Adrenal gland (tissue), 9 donors: ENCODE measurements at regions not wholly inside any gene's neighbourhood (a gene's known extent, or its start where the extent isn't known, plus 50 kb on each side); places are given as distances from the start of the nearest gene placed in this dataset.

Source experiments
- DNase-seq, 7 donors: peaks; one replicate each; pipeline ENCODE4 v3.0.0-alpha.2; 2019 to 2020
- H3K27ac ChIP-seq, 5 donors: fragments of 200-600 bp; sonication (generic) in 4 of 5; 1 replicate in 3 of 5; 2 replicates in 2 of 5; pipeline versions ENCODE4 v1.5.1 to v1.8.0; 2016 to 2020; ENCODE audit warnings: mild to moderate bottlenecking in 1 of 5
- H3K27me3 ChIP-seq: fragments of 200-600 bp; 2 replicates; pipeline ENCODE4 v1.8.0; 2021
- H3K36me3 ChIP-seq, 2 donors: fragments of 200-600 bp; replicated peaks in 1 of 2; 1 replicate in 1 of 2; 2 replicates in 1 of 2; pipeline versions ENCODE4 v1.5.1 to v1.8.0; 2018 to 2022
- H3K4me1 ChIP-seq, 2 donors: fragments of 200-600 bp; replicated peaks in 1 of 2; 1 replicate in 1 of 2; 2 replicates in 1 of 2; pipeline versions ENCODE4 v1.5.1 to v1.8.0; 2018 to 2021
- H3K4me3 ChIP-seq, 4 donors: fragments of 200-600 bp; sonication (generic) in 3 of 4; one replicate each; pipeline ENCODE4 v1.5.1; 2016 to 2018
- H3K9me3 ChIP-seq, 3 donors: fragments of 200-600 bp; sonication (generic) in 1 of 3; replicated peaks in 1 of 3; 1 replicate in 2 of 3; 2 replicates in 1 of 3; pipeline versions ENCODE4 v1.5.1 to v1.8.0; 2016 to 2021
- POLR2A ChIP-seq, 2 donors: fragments of 450-650 bp; IDR thresholded peaks; one replicate each; pipeline ENCODE4 v1.6.1; 2017; ENCODE audit warnings: antibody characterized with exemption in 2 of 2, mild to moderate bottlenecking in 2 of 2, moderate library complexity in 1 of 2
- WGBS, 4 donors: extraction: QIAGEN DNeasy Blood & Tissue Kit in 2 of 4; methylation state at CpG; one replicate each; pipeline versions ENCODE4 v1.1.5 to v1.1.7; 2013 to 2017; 5-methylcytosine and 5-hydroxymethylcytosine counted together
- intact Hi-C, 2 donors: fragments of 100-400 bp; cut with DNase I; formaldehyde crosslinking; loops; one replicate each; pipeline versions ENCODE4 v1.14.1 to v1.15.0; 2022 to 2023
- TF ChIP-seq, protein P1 (sequence below), 6 experiments: fragments of 450-650 bp in 4 of 6; fragments of 200-600 bp in 2 of 6; sonication (generic) in 1 of 6; IDR thresholded peaks; 1 replicate in 5 of 6; 2 replicates in 1 of 6; pipeline versions ENCODE4 v1.5.1 to v1.8.0; 2016 to 2021; ENCODE audit warnings: antibody characterized with exemption in 6 of 6, mild to moderate bottlenecking in 2 of 6, moderate library complexity in 1 of 6
- donor health status: healthy with polysubstance abuse.
- donor health status: Bipolar disorder and iron deficiency.
- donor health status: DM: yes; HTN: yes; CAD: no.
- donor health status: DM: no; HTN: no; CAD: no.
- donor health status: DM: no; HTN: no; CAD: no.

DNA sequence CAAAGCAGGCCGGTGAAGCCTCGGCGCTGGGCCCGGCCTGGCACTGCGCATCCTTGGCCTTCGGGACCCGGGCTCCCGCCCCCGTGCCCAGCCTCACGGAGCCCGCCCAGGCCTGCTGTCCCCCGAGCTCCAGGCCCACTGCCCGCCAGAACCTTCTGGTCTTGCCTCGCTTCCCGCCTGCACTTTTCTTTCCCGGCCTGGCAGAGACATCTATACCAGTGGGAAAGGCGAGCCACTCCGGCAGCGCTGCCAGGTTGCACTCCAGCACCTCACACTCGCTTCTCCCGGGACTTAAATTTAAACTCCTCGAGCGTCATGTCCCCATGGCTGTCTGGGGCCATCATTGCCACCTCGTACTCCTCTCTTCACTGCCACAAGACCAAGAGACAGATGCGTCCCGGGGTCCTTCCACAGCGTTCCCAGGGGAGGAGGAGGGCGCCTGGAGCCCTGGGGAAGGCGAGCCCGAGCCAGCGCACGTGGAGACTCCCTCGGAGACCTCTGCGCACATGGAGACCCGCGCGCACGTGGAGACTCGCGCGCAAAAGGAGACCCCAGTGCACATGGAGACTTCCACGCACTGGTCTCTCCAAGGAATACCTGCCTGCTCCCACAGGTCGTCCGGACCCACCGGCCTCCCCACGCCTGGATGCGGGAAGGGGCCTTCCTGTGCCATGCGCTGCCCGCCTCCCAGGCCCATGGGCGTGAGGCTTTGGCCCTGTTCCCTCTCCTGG lies 253.1 kb upstream of the SALL3 start:
- DNase-seq, result no peak
- H3K9me3 ChIP-seq, result no peaks in the 10 kb centered on the region
- intact Hi-C loops, result no loop called here
- no peak overlapping the region for H3K4me3 ChIP-seq
- no peaks in the 10 kb centered on the region for H3K4me1 ChIP-seq
- no peak overlapping the region for H3K27ac ChIP-seq
- WGBS, 4 donors, result 89 to 95% (median 91%) methylated on average over 32 to 50 of the region's 50 CpGs
- TF ChIP-seq POLR2A (IDR thresholded peaks at IDR 0.05), result no peak
- TF ChIP-seq, protein P1, sequence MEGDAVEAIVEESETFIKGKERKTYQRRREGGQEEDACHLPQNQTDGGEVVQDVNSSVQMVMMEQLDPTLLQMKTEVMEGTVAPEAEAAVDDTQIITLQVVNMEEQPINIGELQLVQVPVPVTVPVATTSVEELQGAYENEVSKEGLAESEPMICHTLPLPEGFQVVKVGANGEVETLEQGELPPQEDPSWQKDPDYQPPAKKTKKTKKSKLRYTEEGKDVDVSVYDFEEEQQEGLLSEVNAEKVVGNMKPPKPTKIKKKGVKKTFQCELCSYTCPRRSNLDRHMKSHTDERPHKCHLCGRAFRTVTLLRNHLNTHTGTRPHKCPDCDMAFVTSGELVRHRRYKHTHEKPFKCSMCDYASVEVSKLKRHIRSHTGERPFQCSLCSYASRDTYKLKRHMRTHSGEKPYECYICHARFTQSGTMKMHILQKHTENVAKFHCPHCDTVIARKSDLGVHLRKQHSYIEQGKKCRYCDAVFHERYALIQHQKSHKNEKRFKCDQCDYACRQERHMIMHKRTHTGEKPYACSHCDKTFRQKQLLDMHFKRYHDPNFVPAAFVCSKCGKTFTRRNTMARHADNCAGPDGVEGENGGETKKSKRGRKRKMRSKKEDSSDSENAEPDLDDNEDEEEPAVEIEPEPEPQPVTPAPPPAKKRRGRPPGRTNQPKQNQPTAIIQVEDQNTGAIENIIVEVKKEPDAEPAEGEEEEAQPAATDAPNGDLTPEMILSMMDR (IDR thresholded peaks at IDR 0.05), result no peak
- H3K27me3 ChIP-seq, result peaks cover 3% of the 10 kb centered on the region
- H3K36me3 ChIP-seq, result no peaks in the 10 kb centered on the region

DNA sequence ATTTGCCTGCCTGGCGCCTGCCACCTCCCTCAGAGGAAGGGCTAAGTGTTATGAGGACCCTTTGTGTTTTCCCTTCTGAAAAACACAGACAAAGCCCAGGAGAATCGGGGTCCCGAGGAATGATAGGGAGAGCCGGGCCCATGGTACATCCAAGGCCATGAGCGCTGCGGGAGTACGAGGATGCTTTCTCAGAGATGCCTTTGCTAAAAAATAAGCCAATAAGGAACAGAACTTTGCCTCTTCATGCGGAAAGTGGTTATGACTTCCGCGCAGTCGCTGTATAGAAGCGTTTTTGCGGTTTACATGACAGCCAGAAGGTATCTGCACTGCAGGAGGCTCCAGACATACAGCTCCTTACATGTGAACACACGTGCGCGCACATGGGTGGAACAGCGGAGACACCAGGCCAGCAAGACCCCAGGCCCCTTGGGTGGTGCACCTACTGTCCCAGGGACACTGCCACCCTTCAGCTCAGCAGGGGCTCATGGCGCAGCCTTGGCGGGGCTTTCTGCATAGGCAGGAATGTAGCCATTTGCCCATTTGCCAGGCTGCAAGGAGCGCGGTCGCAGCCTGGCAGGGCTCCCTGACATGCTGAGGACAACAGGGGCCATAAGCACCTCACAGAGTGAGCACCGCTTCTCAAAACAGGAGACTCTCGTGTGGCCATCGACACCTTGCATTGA lies 252.4 kb upstream of the SALL3 start:
- 84 to 90% (median 86%) methylated on average over 22 to 25 of the region's 25 CpGs for WGBS, 4 donors
- Histone ChIP-seq H3K27ac (no peak overlapping the region), H3K9me3 (no peaks in the 10 kb centered on the region), H3K4me1 (no peaks in the 10 kb centered on the region), H3K36me3 (no peaks in the 10 kb centered on the region), H3K4me3 (no peak overlapping the region), H3K27me3 (peaks cover 3% of the 10 kb centered on the region)
- TF ChIP-seq, protein P1 (IDR thresholded peaks at IDR 0.05), result no peak
- no peak for TF ChIP-seq POLR2A (IDR thresholded peaks at IDR 0.05)
- intact Hi-C loops, result no loop called here
- no peak for DNase-seq

DNA sequence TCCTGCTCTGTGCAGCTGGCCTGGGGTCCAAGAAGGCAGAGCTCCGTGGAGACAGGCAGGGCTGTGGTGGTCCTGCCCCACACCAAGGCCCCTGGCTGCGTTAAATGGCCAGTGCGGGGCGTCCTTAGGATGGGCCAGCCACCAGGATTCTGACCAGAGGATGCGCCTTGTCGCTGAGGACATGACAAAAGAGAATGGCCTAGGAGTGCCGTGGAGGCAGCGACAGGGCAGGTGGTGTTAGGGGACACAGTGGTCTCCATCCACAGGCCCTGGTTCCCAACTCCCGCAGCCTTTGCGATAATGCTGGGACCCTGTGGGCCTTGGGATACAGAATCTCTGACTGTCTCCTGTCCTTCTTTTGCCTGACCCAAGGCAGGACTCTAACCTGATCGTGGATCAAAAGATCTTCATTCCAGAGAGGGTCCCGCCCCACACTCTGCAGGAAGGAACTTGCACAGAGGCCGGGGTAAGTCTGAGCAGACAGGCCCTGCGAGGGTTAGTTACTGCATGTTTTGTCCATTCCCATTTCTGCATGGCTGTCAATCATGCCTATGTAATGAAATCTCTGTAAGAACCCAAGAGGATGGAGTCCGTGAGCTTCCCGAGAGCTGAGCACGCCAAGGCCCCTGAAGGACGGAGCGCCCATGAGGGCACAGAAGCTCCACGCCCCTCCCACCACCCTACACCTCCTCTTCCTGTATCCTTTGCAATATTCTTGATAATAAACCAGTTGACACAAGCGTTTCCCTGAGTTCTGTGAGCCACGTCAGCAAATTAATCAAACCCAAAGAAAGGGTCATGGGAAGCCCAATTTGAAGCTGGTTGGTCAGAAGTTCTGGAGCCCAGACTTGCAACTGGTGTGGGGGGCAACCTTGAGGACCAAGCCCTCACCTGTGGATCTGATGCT lies 251.5 kb upstream of the SALL3 start:
- Histone ChIP-seq H3K4me1 (no peaks in the 10 kb centered on the region), H3K27me3 (peaks cover 3% of the 10 kb centered on the region), H3K4me3 (no peak overlapping the region), H3K27ac (no peak overlapping the region), H3K36me3 (no peaks in the 10 kb centered on the region), H3K9me3 (no peaks in the 10 kb centered on the region)
- no peak for TF ChIP-seq POLR2A (IDR thresholded peaks at IDR 0.05)
- TF ChIP-seq, protein P1 (IDR thresholded peaks at IDR 0.05), result no peak
- 78 to 83% (median 81%) methylated on average over 18 to 22 of the region's 22 CpGs for WGBS, 4 donors
- no peak for DNase-seq
- intact Hi-C loops, result no loop called here
